Endodermal cell (in vitro differentiated cells): ENCODE measurements at regions not wholly inside any gene's neighbourhood (a gene's known extent, or its start where the extent isn't known, plus 50 kb on each side); places are given as distances from the start of the nearest gene placed in this dataset.

Source experiments
- DNase-seq: peaks from one replicate; pipeline ENCODE4 v3.0.0-alpha.2; 2017
- H3K27ac ChIP-seq: 2 replicates; pipeline ENCODE4 v1.5.1; 2013; ENCODE audit warnings: mild to moderate bottlenecking, low read depth, low read length, moderate library complexity
- H3K27me3 ChIP-seq: 2 replicates; pipeline ENCODE4 v1.6.1; 2013; ENCODE audit warnings: mild to moderate bottlenecking, low read length, moderate library complexity; ENCODE audit not compliant: insufficient read depth, control insufficient read depth, poor library complexity, severe bottlenecking
- H3K36me3 ChIP-seq: 2 replicates; pipeline ENCODE4 v1.7.0; 2013; ENCODE audit warnings: mild to moderate bottlenecking, low read length, moderate library complexity; ENCODE audit not compliant: control insufficient read depth, insufficient read depth
- H3K4me1 ChIP-seq: one replicate; pipeline ENCODE4 v1.7.0; 2013; ENCODE audit warnings: low read length; ENCODE audit not compliant: control insufficient read depth, insufficient read depth
- H3K4me3 ChIP-seq: 2 replicates; pipeline ENCODE4 v1.5.1; 2013; ENCODE audit warnings: mild to moderate bottlenecking, low read length, moderate library complexity
- H3K9ac ChIP-seq: 2 replicates; pipeline ENCODE4 v1.6.1; 2013; ENCODE audit warnings: mild to moderate bottlenecking, low read length, moderate library complexity; ENCODE audit not compliant: poor library complexity, severe bottlenecking; ENCODE audit errors: extremely low read depth
- H3K9me3 ChIP-seq: 2 replicates; pipeline ENCODE4 v1.6.1; 2013; ENCODE audit warnings: mild to moderate bottlenecking, low read length, moderate library complexity; ENCODE audit not compliant: control insufficient read depth
- H3K27ac Mint-ChIP-seq: 2 replicates; pipeline ENCODE4 v1.8.0; 2020; ENCODE audit warnings: mixed read lengths
- H3K27me3 Mint-ChIP-seq: 2 replicates; pipeline ENCODE4 v1.8.0; 2021; ENCODE audit warnings: mild to moderate bottlenecking, mixed read lengths; ENCODE audit not compliant: insufficient read depth
- H3K36me3 Mint-ChIP-seq: 2 replicates; pipeline ENCODE4 v1.8.0; 2020; ENCODE audit warnings: low read depth, mixed read lengths
- H3K4me1 Mint-ChIP-seq: 2 replicates; pipeline ENCODE4 v1.8.0; 2020; ENCODE audit warnings: mixed read lengths
- H3K4me3 Mint-ChIP-seq: 2 replicates; pipeline ENCODE4 v1.8.0; 2020; ENCODE audit warnings: mild to moderate bottlenecking, moderate library complexity, mixed read lengths
- H3K9me3 Mint-ChIP-seq: 2 replicates; pipeline ENCODE4 v1.8.0; 2020; ENCODE audit warnings: mild to moderate bottlenecking, mixed read lengths
- CTCF ChIP-seq: fragments of 200-600 bp; sonication (generic); conservative IDR thresholded peaks from 2 replicates; pipeline ENCODE4 v1.5.0; 2021; ENCODE audit warnings: antibody characterized with exemption, mild to moderate bottlenecking
- WGBS, 2 experiments: methylation state at CpG; one replicate each; pipeline versions ENCODE4 v1.1.5 to v1.1.7; 2013; ENCODE audit warnings: missing lambda C conversion rate in 2 of 2, mixed read lengths in 1 of 2; ENCODE audit not compliant: insufficient coverage in 1 of 2, insufficient read length in 1 of 2; 5-methylcytosine and 5-hydroxymethylcytosine counted together

- 88 to 93% methylated on average over 3 of the region's 3 CpGs for WGBS, 2 experiments
- H3K36me3 Mint-ChIP-seq, result no peaks in the 10 kb centered on the region
- no peak for TF ChIP-seq CTCF
Observed at GRCh38 chr2:177036747-177037146, 175.8 kb upstream of the HNRNPA3 start.

GRCh38 chr2:177037569-177037968 lies 175.0 kb upstream of the HNRNPA3 start:
- no peak for TF ChIP-seq CTCF
- 96 to 100% methylated on average over 1 to 2 of the region's 2 CpGs for WGBS, 2 experiments
- Histone ChIP-seq H3K27me3 (peaks cover 56% of the 10 kb centered on the region), H3K27ac (no peak overlapping the region), H3K36me3 (no peaks in the 10 kb centered on the region), H3K4me3 (no peak overlapping the region), H3K9ac (no peak overlapping the region), H3K9me3 (no peaks in the 10 kb centered on the region), H3K4me1 (no peaks in the 10 kb centered on the region)
- Mint-ChIP-seq H3K9me3 (no peaks in the 10 kb centered on the region), H3K36me3 (no peaks in the 10 kb centered on the region), H3K27me3 (peaks cover 66% of the 10 kb centered on the region), H3K4me1 (no peaks in the 10 kb centered on the region), H3K4me3 (no peak overlapping the region), H3K27ac (no peak overlapping the region)
- DNase-seq, result no peak

More at GRCh38 chr2:177036747-177037146, 175.8 kb upstream of the HNRNPA3 start:
- no peak overlapping the region for H3K4me3 Mint-ChIP-seq
- H3K9me3 ChIP-seq, result no peaks in the 10 kb centered on the region
- no peaks in the 10 kb centered on the region for H3K4me1 ChIP-seq
- no peaks in the 10 kb centered on the region for H3K4me1 Mint-ChIP-seq
- no peak overlapping the region for H3K27ac Mint-ChIP-seq
- H3K9ac ChIP-seq, result no peak overlapping the region
- no peak for DNase-seq
- H3K27me3 ChIP-seq, result peaks cover 65% of the 10 kb centered on the region
- no peaks in the 10 kb centered on the region for H3K9me3 Mint-ChIP-seq
- no peak overlapping the region for H3K27ac ChIP-seq
- peaks cover 74% of the 10 kb centered on the region for H3K27me3 Mint-ChIP-seq
- no peaks in the 10 kb centered on the region for H3K36me3 ChIP-seq
- H3K4me3 ChIP-seq, result no peak overlapping the region

GRCh38 chr2:177038787-177039484 lies 173.7 kb upstream of the HNRNPA3 start:
- Histone ChIP-seq H3K4me3 (no peak overlapping the region), H3K4me1 (no peaks in the 10 kb centered on the region), H3K9me3 (no peaks in the 10 kb centered on the region), H3K27ac (no peak overlapping the region), H3K9ac (no peak overlapping the region), H3K27me3 (peaks cover 43% of the 10 kb centered on the region), H3K36me3 (no peaks in the 10 kb centered on the region)
- DNase-seq, result no peak
- 93 to 100% methylated on average over 6 to 13 of the region's 14 CpGs for whole genome bisulfite sequencing, 2 experiments
- H3K36me3 Mint-ChIP-seq, result no peaks in the 10 kb centered on the region
- H3K4me3 Mint-ChIP-seq, result no peak overlapping the region
- no peaks in the 10 kb centered on the region for H3K4me1 Mint-ChIP-seq
- no peaks in the 10 kb centered on the region for H3K9me3 Mint-ChIP-seq
- no peak for TF ChIP-seq CTCF
- no peak overlapping the region for H3K27ac Mint-ChIP-seq
- H3K27me3 Mint-ChIP-seq, result peaks cover 60% of the 10 kb centered on the region
